Breast epithelium (tissue), 4 donors: ENCODE measurements at regions not wholly inside any gene's neighbourhood (a gene's known extent, or its start where the extent isn't known, plus 50 kb on each side); places are given as distances from the start of the nearest gene placed in this dataset.

Experiments used
- DNase-seq, 2 donors: peaks; one replicate each; pipeline ENCODE4 v3.0.0-alpha.2; 2019; ENCODE audit warnings: low spot score in 2 of 2
- H3K27ac ChIP-seq, 2 donors: fragments of 200-600 bp; sonication (generic) in 1 of 2; one replicate each; pipeline ENCODE4 v1.5.1; 2016 to 2019; ENCODE audit warnings: mild to moderate bottlenecking in 1 of 2
- H3K27me3 ChIP-seq, 2 donors: fragments of 200-600 bp; sonication (generic) in 1 of 2; one replicate each; pipeline versions ENCODE4 v1.5.1 to v1.6.0; 2017 to 2019; ENCODE audit warnings: control low read depth in 1 of 2, mild to moderate bottlenecking in 1 of 2
- H3K36me3 ChIP-seq: fragments of 200-600 bp; one replicate; pipeline ENCODE4 v1.5.1; 2019
- H3K4me1 ChIP-seq, 2 donors: fragments of 200-600 bp; sonication (generic); one replicate each; pipeline ENCODE4 v1.5.1; 2016 to 2019; ENCODE audit warnings: control low read depth in 1 of 2
- H3K4me3 ChIP-seq, 3 donors: fragments of 200-600 bp; sonication (generic); 1 replicate in 2 of 3; 2 replicates in 1 of 3; pipeline ENCODE4 v1.5.1; 2016 to 2019; ENCODE audit warnings: mild to moderate bottlenecking in 3 of 3, moderate library complexity in 2 of 3
- H3K9me3 ChIP-seq, 2 donors: fragments of 200-600 bp; sonication (generic) in 1 of 2; one replicate each; pipeline ENCODE4 v1.5.1; 2016 to 2019; ENCODE audit warnings: control low read depth in 1 of 2
- CTCF ChIP-seq, 3 donors: fragments of 450-650 bp; IDR thresholded peaks; one replicate each; pipeline ENCODE4 v1.5.1; 2016 to 2017; ENCODE audit warnings: antibody characterized with exemption in 3 of 3, mild to moderate bottlenecking in 3 of 3, moderate library complexity in 3 of 3
- POLR2A ChIP-seq: fragments of 450-650 bp; IDR thresholded peaks from one replicate; pipeline ENCODE4 v1.6.1; 2016; ENCODE audit warnings: antibody characterized with exemption, mild to moderate bottlenecking, moderate library complexity
- POLR2AphosphoS5 ChIP-seq, 3 donors: sonication (generic); formaldehyde crosslinking; IDR thresholded peaks; one replicate each; pipeline ENCODE4 v1.6.1; 2017; ENCODE audit warnings: antibody characterized with exemption in 3 of 3
- intact Hi-C: fragments of 100-400 bp; cut with DNase I; formaldehyde crosslinking; loops from one replicate; pipeline ENCODE4 v1.15.1; 2023; ENCODE audit warnings: low total_unique reads

- Histone ChIP-seq H3K4me1 (no peaks in the 10 kb centered on the region), H3K36me3 (no peaks in the 10 kb centered on the region), H3K27me3 (no peaks in the 10 kb centered on the region), H3K4me3 (no peak overlapping the region), H3K27ac (no peak overlapping the region), H3K9me3 (no peaks in the 10 kb centered on the region)
- no peak for DNase-seq
- intact Hi-C loops: loop anchor here (5.0 kb wide), 1 partner anchor 116 kb away; no protein-coding TSS in a partner anchor
- no peak for TF ChIP-seq POLR2AphosphoS5 (IDR thresholded peaks at IDR 0.05)
- TF ChIP-seq POLR2A: no peak
- no peak for TF ChIP-seq CTCF (IDR thresholded peaks at IDR 0.05)
These were observed 273.4 kb upstream of the SORCS1 start for GRCh38 chr10:107437921-107438320.

- intact Hi-C loops: loop anchor here (5.0 kb wide), 1 partner anchor 114 kb away; no protein-coding TSS in a partner anchor
- H3K4me1 ChIP-seq: no peaks in the 10 kb centered on the region
- DNase-seq: no peak
- H3K27me3 ChIP-seq: no peaks in the 10 kb centered on the region
- no peaks in the 10 kb centered on the region for H3K36me3 ChIP-seq
- H3K27ac ChIP-seq: no peak overlapping the region
- no peak overlapping the region for H3K4me3 ChIP-seq
- H3K9me3 ChIP-seq: no peaks in the 10 kb centered on the region
- TF ChIP-seq POLR2A (no peak), POLR2AphosphoS5 (IDR thresholded peaks at IDR 0.05) (no peak), CTCF (IDR thresholded peaks at IDR 0.05) (no peak)
These were observed 272.1 kb upstream of the SORCS1 start for GRCh38 chr10:107436568-107436967.

GRCh38 chr10:107434854-107435253, 270.3 kb upstream of the SORCS1 start:
- DNase-seq: no peak
- H3K4me3 ChIP-seq: no peak overlapping the region
- intact Hi-C loops: loop anchor here (5.0 kb wide), 1 partner anchor 113 kb away; no protein-coding TSS in a partner anchor
- TF ChIP-seq POLR2AphosphoS5 (IDR thresholded peaks at IDR 0.05) (no peak), CTCF (IDR thresholded peaks at IDR 0.05) (no peak), POLR2A (no peak)
- no peaks in the 10 kb centered on the region for H3K27me3 ChIP-seq
- H3K27ac ChIP-seq: no peak overlapping the region
- no peaks in the 10 kb centered on the region for H3K36me3 ChIP-seq
- no peaks in the 10 kb centered on the region for H3K9me3 ChIP-seq
- no peaks in the 10 kb centered on the region for H3K4me1 ChIP-seq

GRCh38 chr10:107434201-107434600, 269.7 kb upstream of the SORCS1 start:
- H3K27me3 ChIP-seq: no peaks in the 10 kb centered on the region
- no peaks in the 10 kb centered on the region for H3K9me3 ChIP-seq
- no peaks in the 10 kb centered on the region for H3K4me1 ChIP-seq
- no peak overlapping the region for H3K4me3 ChIP-seq
- TF ChIP-seq CTCF (IDR thresholded peaks at IDR 0.05) (no peak), POLR2AphosphoS5 (IDR thresholded peaks at IDR 0.05) (no peak), POLR2A (no peak)
- H3K36me3 ChIP-seq: no peaks in the 10 kb centered on the region
- intact Hi-C loops: no loop called here
- DNase-seq: no peak
- H3K27ac ChIP-seq: no peak overlapping the region

GRCh38 chr10:107433605-107434004, 269.1 kb upstream of the SORCS1 start:
- no peaks in the 10 kb centered on the region for H3K4me1 ChIP-seq
- no peak for DNase-seq
- TF ChIP-seq CTCF (IDR thresholded peaks at IDR 0.05) (no peak), POLR2AphosphoS5 (IDR thresholded peaks at IDR 0.05) (no peak), POLR2A (no peak)
- no peak overlapping the region for H3K4me3 ChIP-seq
- H3K36me3 ChIP-seq: no peaks in the 10 kb centered on the region
- no peaks in the 10 kb centered on the region for H3K9me3 ChIP-seq
- no peak overlapping the region for H3K27ac ChIP-seq
- no peaks in the 10 kb centered on the region for H3K27me3 ChIP-seq
- intact Hi-C loops: no loop called here
